ENCODE measurements at regions not wholly inside any gene's neighbourhood (a gene's known extent, or its start where the extent isn't known, plus 50 kb on each side); places are given as distances from the start of the nearest gene placed in this dataset.

DNA sequence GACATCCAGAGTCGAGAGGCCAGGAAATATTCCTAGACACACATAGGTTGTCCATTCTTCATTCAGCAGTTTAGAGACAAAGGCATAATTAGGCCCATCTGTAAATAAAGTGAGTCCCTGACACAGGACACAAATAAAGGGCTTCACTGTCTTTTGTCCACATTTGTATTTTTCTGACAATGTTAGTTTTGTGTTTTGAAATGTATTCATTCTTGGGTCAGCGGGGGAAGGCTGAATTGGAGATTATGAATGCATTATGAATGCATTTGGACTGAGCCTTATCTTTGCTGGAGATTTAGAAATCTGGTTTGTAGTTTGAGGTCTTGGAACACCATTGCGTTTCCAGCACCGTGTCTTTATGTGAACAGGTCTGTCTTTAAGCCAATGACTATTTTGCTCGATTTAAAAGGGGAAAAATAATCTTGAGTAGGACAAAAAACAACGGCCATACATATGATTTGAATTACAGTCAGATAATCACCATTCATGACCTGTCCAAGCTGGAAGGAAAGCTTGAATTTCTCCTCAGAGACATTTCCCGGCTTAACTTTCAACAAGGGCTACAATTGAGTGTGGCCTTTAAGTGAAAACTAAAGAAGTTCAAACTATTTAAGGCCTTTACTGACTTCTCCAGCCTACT is 334.8 kb downstream of the WDR11 start:
- TF ChIP-seq, protein P1, sequence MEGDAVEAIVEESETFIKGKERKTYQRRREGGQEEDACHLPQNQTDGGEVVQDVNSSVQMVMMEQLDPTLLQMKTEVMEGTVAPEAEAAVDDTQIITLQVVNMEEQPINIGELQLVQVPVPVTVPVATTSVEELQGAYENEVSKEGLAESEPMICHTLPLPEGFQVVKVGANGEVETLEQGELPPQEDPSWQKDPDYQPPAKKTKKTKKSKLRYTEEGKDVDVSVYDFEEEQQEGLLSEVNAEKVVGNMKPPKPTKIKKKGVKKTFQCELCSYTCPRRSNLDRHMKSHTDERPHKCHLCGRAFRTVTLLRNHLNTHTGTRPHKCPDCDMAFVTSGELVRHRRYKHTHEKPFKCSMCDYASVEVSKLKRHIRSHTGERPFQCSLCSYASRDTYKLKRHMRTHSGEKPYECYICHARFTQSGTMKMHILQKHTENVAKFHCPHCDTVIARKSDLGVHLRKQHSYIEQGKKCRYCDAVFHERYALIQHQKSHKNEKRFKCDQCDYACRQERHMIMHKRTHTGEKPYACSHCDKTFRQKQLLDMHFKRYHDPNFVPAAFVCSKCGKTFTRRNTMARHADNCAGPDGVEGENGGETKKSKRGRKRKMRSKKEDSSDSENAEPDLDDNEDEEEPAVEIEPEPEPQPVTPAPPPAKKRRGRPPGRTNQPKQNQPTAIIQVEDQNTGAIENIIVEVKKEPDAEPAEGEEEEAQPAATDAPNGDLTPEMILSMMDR (conservative IDR thresholded peaks at IDR 0.05; ENCODE audit: low read length) = no peak
- no peak for TF ChIP-seq EZH2phosphoT487 (IDR thresholded peaks at IDR 0.05; ENCODE audit: borderline replicate concordance)
